A673 (cell line): ENCODE measurements at regions not wholly inside any gene's neighbourhood (a gene's known extent, or its start where the extent isn't known, plus 50 kb on each side); places are given as distances from the start of the nearest gene placed in this dataset.

ENCODE experiments used
- BruUV-seq: library from RNA; stranded (reverse); fragments of 400-500 nt; replicated peaks from 2 replicates; lab custom pipeline; 2021; lab: Mats Ljungman, UMichigan
- CTCF ChIA-PET: fragments of 300-600 bp; sonication (Branson Sonifier 250); formaldehyde crosslinking; loops from one replicate; lab custom pipeline; 2022; ENCODE audit warnings: antibody characterized with exemption; lab: Charles Lee
- POLR2A ChIA-PET: fragments of 300-600 bp; sonication (Branson Sonifier 250); formaldehyde crosslinking; loops from one replicate; lab custom pipeline; 2022; ENCODE audit warnings: antibody characterized with exemption; ENCODE audit not compliant: low non-redundant PET; lab: Charles Lee
- DNase-seq: peaks from one replicate; pipeline ENCODE4 v3.0.0-alpha.2; 2015; ENCODE audit warnings: low spot score
- H3K27ac ChIP-seq: fragments of 200-600 bp; sonication (generic); 2 replicates; pipeline ENCODE4 v1.5.1; 2016; ENCODE audit warnings: mixed run types, low read depth, mild to moderate bottlenecking, mixed read lengths, antibody characterized with exemption, low read length; ENCODE audit not compliant: poor library complexity, severe bottlenecking
- H3K27me3 ChIP-seq: fragments of 200-600 bp; sonication (generic); replicated peaks from 2 replicates; pipeline ENCODE4 v1.6.1; 2017; ENCODE audit warnings: mixed run types, low read depth, mild to moderate bottlenecking, mixed read lengths, antibody characterized with exemption, low read length; ENCODE audit not compliant: insufficient read depth, poor library complexity
- H3K36me3 ChIP-seq: fragments of 200-600 bp; sonication (generic); 2 replicates; pipeline ENCODE4 v1.6.1; 2016; ENCODE audit warnings: mixed run types, mild to moderate bottlenecking, mixed read lengths, antibody characterized with exemption, low read length; ENCODE audit not compliant: insufficient read depth, poor library complexity, severe bottlenecking
- H3K4me1 ChIP-seq: fragments of 200-600 bp; sonication (generic); 2 replicates; pipeline ENCODE4 v1.6.1; 2017; ENCODE audit warnings: mixed run types, mild to moderate bottlenecking, mixed read lengths, antibody characterized with exemption, low read length; ENCODE audit not compliant: insufficient read depth, poor library complexity, severe bottlenecking
- H3K4me3 ChIP-seq: fragments of 200-600 bp; sonication (generic); 2 replicates; pipeline ENCODE4 v1.5.1; 2016; ENCODE audit warnings: low read depth, mixed run types, mild to moderate bottlenecking, mixed read lengths, low read length; ENCODE audit not compliant: poor library complexity, severe bottlenecking
- H3K9me3 ChIP-seq: fragments of 200-600 bp; sonication (generic); 2 replicates; pipeline ENCODE4 v1.6.1; 2016; ENCODE audit warnings: mixed run types, low read depth, mild to moderate bottlenecking, mixed read lengths, antibody characterized with exemption, low read length; ENCODE audit not compliant: poor library complexity, severe bottlenecking
- EZH2 ChIP-seq: fragments of 200-600 bp; sonication (generic); IDR thresholded peaks from 2 replicates; pipeline ENCODE4 v1.6.1; 2017; ENCODE audit warnings: borderline replicate concordance, low read depth, mild to moderate bottlenecking, mixed read lengths, antibody characterized with exemption, low read length; ENCODE audit not compliant: poor library complexity, severe bottlenecking
- intact Hi-C: fragments of 100-400 bp; cut with micrococcal nuclease; formaldehyde crosslinking; loops from one replicate; pipeline ENCODE4 v1.10.0; 2022; ENCODE audit not compliant: unreplicated experiment
- TF ChIP-seq, protein P1 (sequence below): fragments of 300-800, 200-600 bp; sonication (generic); conservative IDR thresholded peaks from 2 replicates; pipeline ENCODE4 v1.5.1; 2017; ENCODE audit warnings: low read depth, mild to moderate bottlenecking, antibody characterized with exemption, low read length, moderate library complexity, mixed read lengths

DNA sequence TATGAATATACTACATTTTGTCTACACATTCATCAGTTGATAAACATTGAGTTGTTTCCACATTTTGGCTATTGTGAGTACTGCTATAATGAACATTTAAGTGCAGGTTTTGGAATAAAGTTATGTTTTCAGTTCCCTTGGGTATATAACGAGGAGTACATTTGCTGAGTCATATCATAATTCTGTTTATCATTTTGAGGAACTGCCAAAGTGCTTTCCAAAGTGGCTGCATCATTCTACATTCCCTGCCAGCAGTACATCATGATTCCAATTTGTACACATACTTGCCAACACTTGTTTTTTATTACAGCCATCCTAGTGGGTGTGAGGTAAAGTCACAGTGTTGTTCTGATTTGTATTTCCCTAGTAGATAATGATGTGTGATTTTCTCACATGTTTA, 1458.6 kb upstream of the TENM4 start:
- Histone ChIP-seq H3K4me1 (no peaks in the 10 kb centered on the region), H3K9me3 (no peaks in the 10 kb centered on the region), H3K36me3 (no peaks in the 10 kb centered on the region), H3K27ac (no peak overlapping the region), H3K27me3 (no peaks in the 10 kb centered on the region), H3K4me3 (no peak overlapping the region)
- TF ChIP-seq EZH2, result no peak
- TF ChIP-seq, protein P1, sequence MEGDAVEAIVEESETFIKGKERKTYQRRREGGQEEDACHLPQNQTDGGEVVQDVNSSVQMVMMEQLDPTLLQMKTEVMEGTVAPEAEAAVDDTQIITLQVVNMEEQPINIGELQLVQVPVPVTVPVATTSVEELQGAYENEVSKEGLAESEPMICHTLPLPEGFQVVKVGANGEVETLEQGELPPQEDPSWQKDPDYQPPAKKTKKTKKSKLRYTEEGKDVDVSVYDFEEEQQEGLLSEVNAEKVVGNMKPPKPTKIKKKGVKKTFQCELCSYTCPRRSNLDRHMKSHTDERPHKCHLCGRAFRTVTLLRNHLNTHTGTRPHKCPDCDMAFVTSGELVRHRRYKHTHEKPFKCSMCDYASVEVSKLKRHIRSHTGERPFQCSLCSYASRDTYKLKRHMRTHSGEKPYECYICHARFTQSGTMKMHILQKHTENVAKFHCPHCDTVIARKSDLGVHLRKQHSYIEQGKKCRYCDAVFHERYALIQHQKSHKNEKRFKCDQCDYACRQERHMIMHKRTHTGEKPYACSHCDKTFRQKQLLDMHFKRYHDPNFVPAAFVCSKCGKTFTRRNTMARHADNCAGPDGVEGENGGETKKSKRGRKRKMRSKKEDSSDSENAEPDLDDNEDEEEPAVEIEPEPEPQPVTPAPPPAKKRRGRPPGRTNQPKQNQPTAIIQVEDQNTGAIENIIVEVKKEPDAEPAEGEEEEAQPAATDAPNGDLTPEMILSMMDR, result no peak
- no TSS peak for BruUV-seq
- DNase-seq, result no peak
- intact Hi-C loops, result no loop called here
- ChIA-PET POLR2A (no interaction called here), CTCF (no interaction called here)

DNA sequence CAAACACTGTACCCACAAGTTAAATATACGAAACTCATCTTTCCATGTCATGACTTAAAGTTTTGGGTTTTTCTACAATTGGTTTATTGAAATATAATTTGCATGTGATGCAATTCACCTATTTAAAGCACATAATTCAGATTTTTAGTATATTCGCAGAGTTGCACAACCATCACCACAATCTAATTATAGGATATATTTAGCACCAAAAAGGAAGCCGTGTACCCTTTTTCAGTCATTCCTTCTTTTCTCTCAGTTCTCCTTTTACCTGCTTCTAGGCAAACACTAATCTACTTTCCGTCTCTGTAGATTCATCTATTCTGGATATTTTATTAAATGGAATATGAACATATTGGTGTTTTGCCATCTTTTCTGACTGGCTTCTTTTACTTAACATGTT, 1458.1 kb upstream of the TENM4 start:
- POLR2A ChIA-PET, result no interaction called here
- CTCF ChIA-PET, result no interaction called here

DNA sequence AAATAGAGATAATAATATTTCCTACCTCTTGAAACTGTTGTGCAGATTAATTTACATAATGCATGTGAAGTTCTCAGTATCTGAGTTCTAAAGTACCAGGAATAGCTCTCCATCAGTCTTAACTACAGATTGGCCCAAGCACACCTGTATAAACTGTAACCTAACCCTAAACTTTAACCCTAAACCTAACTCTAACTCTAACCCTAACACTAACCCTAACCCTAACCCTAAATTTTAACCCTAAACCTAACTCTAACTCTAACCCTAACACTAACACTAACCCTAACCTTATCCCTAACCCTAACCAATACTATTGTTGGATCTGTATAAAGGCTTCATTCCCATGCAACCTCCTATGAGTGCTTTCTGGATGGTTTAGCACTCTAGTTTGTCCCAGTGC, 1445.9 kb upstream of the TENM4 start:
- Histone ChIP-seq H3K4me3 (no peak overlapping the region), H3K36me3 (no peaks in the 10 kb centered on the region), H3K27me3 (no peaks in the 10 kb centered on the region), H3K4me1 (no peaks in the 10 kb centered on the region), H3K27ac (no peak overlapping the region), H3K9me3 (no peaks in the 10 kb centered on the region)
- POLR2A ChIA-PET, result no interaction called here
- intact Hi-C loops, result no loop called here
- CTCF ChIA-PET, result no interaction called here
- no TSS peak for BruUV-seq
- no peak for DNase-seq
- TF ChIP-seq, protein P1, result no peak
- TF ChIP-seq EZH2, result no peak

More for the DNA sequence above, 1458.1 kb upstream of the TENM4 start:
- intact Hi-C loops, result no loop called here
- Histone ChIP-seq H3K4me1 (no peaks in the 10 kb centered on the region), H3K27ac (no peak overlapping the region), H3K4me3 (no peak overlapping the region), H3K9me3 (no peaks in the 10 kb centered on the region), H3K36me3 (no peaks in the 10 kb centered on the region), H3K27me3 (no peaks in the 10 kb centered on the region)
- DNase-seq, result no peak
- BruUV-seq, result no TSS peak
- TF ChIP-seq, protein P1, result no peak
- no peak for TF ChIP-seq EZH2
